Panc1 (cell line): ENCODE measurements at regions not wholly inside any gene's neighbourhood (a gene's known extent, or its start where the extent isn't known, plus 50 kb on each side); places are given as distances from the start of the nearest gene placed in this dataset.

Experiments used
- CTCF ChIP-seq: fragments of 450-650 bp; IDR thresholded peaks from 2 replicates; pipeline ENCODE4 v1.5.1; 2017; ENCODE audit warnings: mild to moderate bottlenecking
- POLR2AphosphoS5 ChIP-seq: IDR thresholded peaks from 2 replicates; pipeline ENCODE4 v1.6.1; 2012; ENCODE audit warnings: mild to moderate bottlenecking, low read depth, low read length, moderate library complexity
- REST ChIP-seq, 2 experiments: IDR thresholded peaks; 2 replicates each; pipeline ENCODE4 v1.6.1; 2011 to 2012; ENCODE audit warnings: low read depth in 2 of 2, control low read depth in 1 of 2, low read length in 1 of 2, mild to moderate bottlenecking in 1 of 2, moderate library complexity in 1 of 2; ENCODE audit not compliant: insufficient read depth in 1 of 2
- SIN3A ChIP-seq: IDR thresholded peaks from 2 replicates; pipeline ENCODE4 v1.6.1; 2012; ENCODE audit warnings: low read depth, mild to moderate bottlenecking, low read length, moderate library complexity, borderline replicate concordance; ENCODE audit not compliant: insufficient read depth
- TCF7L2 ChIP-seq: IDR thresholded peaks from 2 replicates; pipeline ENCODE4 v1.6.1; 2011; ENCODE audit warnings: mild to moderate bottlenecking, low read depth, low read length, inconsistent platforms

DNA sequence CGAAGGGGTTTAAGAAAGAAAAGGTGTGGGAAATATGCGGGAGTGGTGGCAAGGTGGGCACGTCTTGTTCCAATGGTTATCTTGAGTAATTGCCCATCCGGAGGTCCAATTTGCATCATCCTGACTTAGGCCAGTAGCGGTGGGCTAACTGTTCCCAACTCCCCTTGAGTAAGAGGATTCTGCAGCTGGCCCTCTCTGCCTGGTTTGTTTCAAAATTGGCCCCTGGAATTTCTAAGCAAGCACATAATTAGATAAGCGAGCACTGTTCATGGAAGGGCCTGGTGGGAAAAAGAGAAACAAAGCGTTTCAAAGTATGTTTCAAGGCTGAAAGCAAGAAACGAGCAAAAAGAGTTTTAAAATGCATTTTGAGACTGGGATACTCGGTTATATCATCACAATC, 198.2 kb downstream of the CEP135 start:
- TF ChIP-seq CTCF (no peak), SIN3A (no peak), POLR2AphosphoS5 (no peak), REST (IDR thresholded peaks at IDR 0.05; ENCODE audit: insufficient read depth in 1 of 2, low read depth in 2 of 2, low read length in 1 of 2) (no peak), TCF7L2 (no peak)
